ENCODE measurements at regions not wholly inside any gene's neighbourhood (a gene's known extent, or its start where the extent isn't known, plus 50 kb on each side); places are given as distances from the start of the nearest gene placed in this dataset.

DNA sequence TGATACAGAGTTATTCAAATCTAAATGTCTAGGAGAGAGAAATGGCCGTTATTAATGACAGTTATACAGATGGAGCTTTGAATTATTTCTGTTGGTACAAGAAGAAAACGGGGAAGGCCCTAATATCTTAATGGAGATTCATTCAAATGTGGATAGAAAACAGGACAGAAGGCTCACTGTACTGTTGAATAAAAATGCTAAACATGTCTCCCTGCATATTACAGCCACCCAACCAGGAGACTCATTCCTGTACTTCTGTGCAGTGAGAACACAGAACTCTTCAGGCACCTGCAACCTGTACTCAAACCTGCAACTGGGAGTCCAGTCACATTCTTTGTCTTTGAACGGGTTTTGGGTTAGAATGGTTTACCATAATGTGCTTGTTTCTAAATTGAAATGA, 403.2 kb downstream of the DAD1 start:
- no peak for DNase-seq (ENCODE audit: low read depth)
- TF ChIP-seq CTCF (conservative IDR thresholded peaks at IDR 0.05; ENCODE audit: control insufficient read depth, insufficient read depth, low read depth, low read length): no peak
- H3K4me3 ChIP-seq (ENCODE audit: control insufficient read depth, low read depth, low read length): no peak overlapping the region

DNA sequence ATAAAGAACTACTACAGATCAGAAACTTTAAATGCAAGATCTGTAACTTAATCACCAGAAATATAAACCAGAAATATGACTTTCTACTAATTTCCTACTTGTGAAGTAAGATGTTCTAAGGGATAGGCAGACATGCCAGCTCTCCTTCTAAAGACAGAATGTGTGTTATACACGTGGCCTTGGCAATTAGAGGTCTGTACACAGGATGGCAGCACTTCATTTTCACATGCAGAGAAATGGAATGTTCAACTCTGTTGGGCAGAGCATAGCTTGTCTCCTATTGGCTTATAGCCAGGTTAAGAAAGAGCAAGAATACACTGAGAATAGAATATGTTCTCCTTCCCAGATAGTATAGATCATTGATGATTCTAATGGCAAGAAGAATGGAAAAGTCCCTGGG, 403.8 kb downstream of the DAD1 start:
- DNase-seq (ENCODE audit: low read depth): peak; percentile 42
- H3K4me3 ChIP-seq (ENCODE audit: control insufficient read depth, low read depth, low read length): no peak overlapping the region

DNA sequence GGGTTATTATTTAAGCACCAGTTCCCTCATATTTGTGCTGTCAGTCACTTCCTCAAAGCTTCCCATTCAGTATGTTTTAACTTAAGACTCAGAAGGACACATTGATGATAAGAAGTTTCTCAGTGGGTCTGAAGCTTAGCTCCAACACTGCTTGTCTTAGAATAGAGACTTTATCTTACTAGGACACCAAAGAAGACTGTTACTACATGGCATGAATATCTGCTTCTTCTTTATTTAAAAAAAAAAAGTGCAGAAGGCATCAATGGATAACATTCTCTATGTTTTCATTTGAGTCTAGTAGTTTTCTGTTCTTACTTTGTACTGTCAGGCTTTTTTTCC, 404.2 kb downstream of the DAD1 start:
- no peak for DNase-seq (ENCODE audit: low read depth)
- H3K4me3 ChIP-seq (ENCODE audit: control insufficient read depth, low read depth, low read length): no peak overlapping the region
- no peak for TF ChIP-seq CTCF (conservative IDR thresholded peaks at IDR 0.05; ENCODE audit: control insufficient read depth, insufficient read depth, low read depth, low read length)

More for the DNA sequence above, 403.8 kb downstream of the DAD1 start:
- TF ChIP-seq CTCF (conservative IDR thresholded peaks at IDR 0.05; ENCODE audit: control insufficient read depth, insufficient read depth, low read depth, low read length): no peak

GRCh38 chr14:22184157-22184829, 404.7 kb downstream of the DAD1 start:
- DNase-seq (ENCODE audit: low read depth): peak; percentile 43
- H3K4me3 ChIP-seq (ENCODE audit: control insufficient read depth, low read depth, low read length): no peak overlapping the region
- no peak for TF ChIP-seq CTCF (conservative IDR thresholded peaks at IDR 0.05; ENCODE audit: control insufficient read depth, insufficient read depth, low read depth, low read length)

GRCh38 chr14:22180045-22180444, 409.0 kb downstream of the DAD1 start:
- no peak for TF ChIP-seq CTCF (conservative IDR thresholded peaks at IDR 0.05; ENCODE audit: control insufficient read depth, insufficient read depth, low read depth, low read length)
- DNase-seq (ENCODE audit: low read depth): no peak
- H3K4me3 ChIP-seq (ENCODE audit: control insufficient read depth, low read depth, low read length): no peak overlapping the region

DNA sequence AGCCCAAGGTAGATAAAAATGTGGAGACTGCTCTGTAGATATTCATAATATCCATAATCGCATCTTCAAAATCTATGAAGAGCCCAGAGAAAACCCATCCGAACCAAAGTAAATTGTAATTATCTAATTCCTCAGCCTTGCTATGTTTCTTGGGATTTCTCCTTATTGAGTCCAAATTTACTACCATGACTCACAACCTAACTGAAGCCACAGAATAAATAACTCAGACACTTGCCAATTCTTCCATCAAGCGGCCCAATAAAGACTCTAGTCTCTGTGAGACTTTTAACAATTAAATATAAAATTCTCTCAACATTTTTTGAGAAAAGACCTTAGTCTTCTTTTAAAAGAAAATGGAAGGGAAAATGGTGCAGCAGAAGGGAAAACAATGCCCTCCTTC, 409.8 kb downstream of the DAD1 start:
- no peak overlapping the region for H3K4me3 ChIP-seq (ENCODE audit: control insufficient read depth, low read depth, low read length)
- no peak for TF ChIP-seq CTCF (conservative IDR thresholded peaks at IDR 0.05; ENCODE audit: control insufficient read depth, insufficient read depth, low read depth, low read length)
- peak; percentile 15 for DNase-seq (ENCODE audit: low read depth)
